GM18861 (cell line): ENCODE measurements at regions not wholly inside any gene's neighbourhood (a gene's known extent, or its start where the extent isn't known, plus 50 kb on each side); places are given as distances from the start of the nearest gene placed in this dataset.
"Not testable (repeated sequence)": the region's sequence is repeated elsewhere in the genome, so short reads cannot be mapped to it uniquely, and the experiment has no call there.

Experiments used
- ATAC-seq: cut with Tn5 transposase; IDR thresholded peaks from one replicate; pipeline ENCODE4 v1.9.1; 2021; ENCODE audit not compliant: unreplicated experiment

- ATAC-seq, result not testable (repeated sequence)
Measured at GRCh38 chr5:21341948-21342261, 1353.9 kb upstream of the CDH18 start.

- ATAC-seq, result not testable (repeated sequence)
Measured at GRCh38 chr5:21341203-21341947, 1353.4 kb upstream of the CDH18 start.

- not testable (repeated sequence) for ATAC-seq
Measured at GRCh38 chr5:21340233-21340632, 1352.2 kb upstream of the CDH18 start.

- not testable (repeated sequence) for ATAC-seq
Measured at GRCh38 chr5:21336478-21336877, 1348.5 kb upstream of the CDH18 start.

GRCh38 chr5:21315376-21315775 lies 1327.4 kb upstream of the CDH18 start:
- not testable (repeated sequence) for ATAC-seq

GRCh38 chr5:21301205-21301604 lies 1313.2 kb upstream of the CDH18 start:
- not testable (repeated sequence) for ATAC-seq

GRCh38 chr5:21274361-21274760 lies 1286.4 kb upstream of the CDH18 start:
- ATAC-seq, result not testable (repeated sequence)

GRCh38 chr5:21263361-21263760 lies 1275.4 kb upstream of the CDH18 start:
- no peak for ATAC-seq

- no peak for ATAC-seq
Measured at GRCh38 chr5:21254161-21254560, 1266.2 kb upstream of the CDH18 start.

GRCh38 chr5:21244982-21245381 lies 1257.0 kb upstream of the CDH18 start:
- ATAC-seq, result no peak

- ATAC-seq, result no peak
Measured at GRCh38 chr5:21238786-21239185, 1250.8 kb upstream of the CDH18 start.

GRCh38 chr5:21237461-21237860 lies 1249.5 kb upstream of the CDH18 start:
- ATAC-seq, result no peak

GRCh38 chr5:21236971-21237427 lies 1249.0 kb upstream of the CDH18 start:
- no peak for ATAC-seq

- no peak for ATAC-seq
Measured at GRCh38 chr5:21236104-21236503, 1248.1 kb upstream of the CDH18 start.

GRCh38 chr5:21225223-21226064 lies 1237.4 kb upstream of the CDH18 start:
- ATAC-seq, result no peak

- ATAC-seq, result no peak
Measured at GRCh38 chr5:21221616-21222015, 1233.6 kb upstream of the CDH18 start.

- ATAC-seq, result no peak
Measured at GRCh38 chr5:21219966-21220365, 1232.0 kb upstream of the CDH18 start.

- no peak for ATAC-seq
Measured at GRCh38 chr5:21219251-21219650, 1231.3 kb upstream of the CDH18 start.

GRCh38 chr5:21212026-21212425 lies 1224.0 kb upstream of the CDH18 start:
- ATAC-seq, result no peak

- ATAC-seq, result no peak
Measured at GRCh38 chr5:21209409-21209808, 1221.4 kb upstream of the CDH18 start.

GRCh38 chr5:21199087-21199486 lies 1211.1 kb upstream of the CDH18 start:
- ATAC-seq, result no peak

- ATAC-seq, result no peak
Measured at GRCh38 chr5:21195145-21195544, 1207.1 kb upstream of the CDH18 start.
